Transverse colon (tissue), 3 donors: ENCODE measurements at regions not wholly inside any gene's neighbourhood (a gene's known extent, or its start where the extent isn't known, plus 50 kb on each side); places are given as distances from the start of the nearest gene placed in this dataset.

ENCODE experiments used
- CTCF ChIP-seq, 5 experiments: fragments of 200-600 bp in 3 of 5; fragments of 450-650 bp in 2 of 5; sonication (generic) in 3 of 5; IDR thresholded peaks; 1 replicate in 2 of 5; 2 replicates in 3 of 5; pipeline ENCODE4 v1.5.1; 2016 to 2017; ENCODE audit warnings: antibody characterized with exemption in 5 of 5, inconsistent platforms in 3 of 5, mild to moderate bottlenecking in 2 of 5, moderate library complexity in 1 of 5
- EP300 ChIP-seq: sonication (generic); formaldehyde crosslinking; IDR thresholded peaks from one replicate; pipeline ENCODE4 v1.6.1; 2017; ENCODE audit warnings: antibody characterized with exemption, low read depth

- no peak for TF ChIP-seq CTCF (IDR thresholded peaks at IDR 0.05)
- TF ChIP-seq EP300 = no peak
Measured at GRCh38 chrX:147533426-147533825, 378.3 kb upstream of the FMR1 start.
